Upper lobe of left lung (tissue), 4 donors: ENCODE measurements at regions not wholly inside any gene's neighbourhood (a gene's known extent, or its start where the extent isn't known, plus 50 kb on each side); places are given as distances from the start of the nearest gene placed in this dataset.
"Not testable (repeated sequence)": the region's sequence is repeated elsewhere in the genome, so short reads cannot be mapped to it uniquely, and the experiment has no call there.

Source experiments
- POLR2A ChIP-seq, 4 donors: fragments of 450-650 bp; IDR thresholded peaks; one replicate each; pipeline ENCODE4 v1.5.1; 2016 to 2017; ENCODE audit warnings: antibody characterized with exemption in 4 of 4, mild to moderate bottlenecking in 2 of 4
- POLR2AphosphoS5 ChIP-seq, 2 donors: sonication (generic); formaldehyde crosslinking; IDR thresholded peaks; one replicate each; pipeline ENCODE4 v1.5.1; 2017; ENCODE audit warnings: antibody characterized with exemption in 2 of 2

DNA sequence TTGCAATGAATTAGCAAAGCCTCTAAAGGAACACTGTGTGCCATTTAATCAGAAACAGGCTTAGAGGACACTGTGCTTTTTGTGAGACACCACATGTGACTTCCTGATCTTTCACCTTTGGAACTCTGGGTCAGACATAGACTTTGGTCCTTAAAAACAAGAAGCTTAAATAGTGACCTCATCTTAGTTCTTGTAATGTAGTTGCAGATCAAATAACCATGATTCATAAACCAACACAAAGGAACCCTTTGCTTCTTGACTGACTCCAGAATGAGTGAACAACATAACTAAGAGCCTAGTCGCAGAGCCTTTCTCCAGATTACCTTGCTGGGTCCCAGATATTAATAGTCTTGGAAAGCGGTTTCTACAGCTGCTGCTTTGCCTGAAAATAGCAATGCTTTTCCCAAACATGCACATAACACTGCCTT lies 947.3 kb downstream of the SPATA31A6 start:
- TF ChIP-seq POLR2AphosphoS5, POLR2A (IDR thresholded peaks at IDR 0.05): not testable (repeated sequence)
